ENCODE measurements at regions not wholly inside any gene's neighbourhood (a gene's known extent, or its start where the extent isn't known, plus 50 kb on each side); places are given as distances from the start of the nearest gene placed in this dataset.

GRCh38 chr4:32196950-32197688, 1477.0 kb downstream of the PCDH7 start:
- DNase-seq = no peak

- DNase-seq = no peak
These were observed 1479.5 kb downstream of the PCDH7 start for GRCh38 chr4:32199639-32200038.

DNA sequence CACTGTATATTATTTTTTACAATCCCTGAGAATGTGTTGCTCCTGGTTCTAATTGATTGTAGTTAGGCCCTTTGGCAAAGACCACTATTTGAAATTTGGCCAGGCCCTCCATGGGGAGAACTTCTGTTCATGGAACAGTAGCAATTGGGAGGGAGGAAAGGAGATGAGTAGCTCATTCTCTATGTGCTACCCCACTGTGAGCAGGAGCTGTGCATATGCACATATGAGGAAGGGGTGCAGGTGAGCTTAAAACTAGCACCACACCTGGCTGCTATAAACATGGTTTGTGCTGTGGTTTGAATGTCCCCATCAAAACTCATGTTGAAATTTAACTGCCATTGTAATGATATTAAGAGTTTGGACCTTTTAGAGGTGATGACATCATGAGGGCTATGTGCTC, 1483.2 kb downstream of the PCDH7 start:
- DNase-seq = peak in 1 of 2 experiments; percentile 30

DNA sequence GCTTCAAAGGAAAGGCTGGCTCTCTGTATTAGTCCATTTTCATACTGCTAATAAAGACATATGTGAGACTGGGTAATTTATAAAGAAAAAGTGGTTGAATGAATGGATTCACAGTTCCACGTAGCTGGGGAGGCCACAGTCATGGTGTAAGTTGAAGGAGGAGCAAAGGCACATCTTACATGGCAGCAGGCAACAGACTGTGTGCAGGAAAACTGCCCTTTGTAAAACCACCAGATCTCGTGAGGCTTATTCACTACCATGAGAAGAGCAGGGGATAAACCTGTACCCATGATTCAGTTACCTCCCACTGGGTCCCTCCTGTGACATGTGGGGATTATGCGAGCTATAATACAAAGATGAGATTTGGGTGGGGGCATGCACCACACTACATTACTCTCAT, 1486.6 kb downstream of the PCDH7 start:
- no peak for DNase-seq

DNA sequence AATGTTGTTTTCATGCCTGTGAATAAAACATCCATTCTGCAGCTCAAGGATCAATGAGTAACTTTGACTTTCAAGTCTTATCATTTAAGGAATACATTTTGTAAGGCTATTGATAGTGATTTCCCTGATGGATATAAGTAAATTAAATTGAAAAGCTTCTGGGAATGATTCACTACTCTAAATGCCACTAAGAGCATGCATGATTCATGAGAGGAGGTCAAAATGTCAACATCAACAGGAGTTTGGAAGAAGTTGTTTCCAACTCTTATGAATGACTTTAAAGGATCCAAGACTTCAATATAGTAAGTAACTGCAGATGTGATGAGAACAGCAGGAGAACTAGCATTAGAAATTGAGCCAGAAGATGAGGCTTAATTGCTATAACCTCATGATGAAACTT, 1487.3 kb downstream of the PCDH7 start:
- no peak for DNase-seq

DNA sequence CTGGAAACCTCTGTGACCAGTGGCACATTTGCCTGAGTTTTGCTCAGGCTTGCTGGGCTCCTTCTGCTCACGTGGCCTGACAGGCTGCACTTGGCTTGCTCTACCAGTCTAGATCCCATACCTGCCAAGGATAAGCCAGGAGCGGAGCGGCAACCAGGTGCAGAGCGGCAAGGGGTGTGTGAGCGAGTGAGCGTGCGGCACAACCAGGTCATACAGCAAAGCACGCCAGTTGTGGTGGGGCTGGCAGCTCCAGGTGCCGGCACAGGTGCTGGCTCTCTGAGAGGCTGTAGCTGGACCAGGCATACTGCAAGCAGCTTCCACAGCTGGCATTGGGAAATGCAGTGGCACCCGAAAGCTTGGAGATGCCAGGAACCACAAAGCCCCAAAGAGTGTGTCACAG, 1495.1 kb downstream of the PCDH7 start:
- no peak for DNase-seq

DNA sequence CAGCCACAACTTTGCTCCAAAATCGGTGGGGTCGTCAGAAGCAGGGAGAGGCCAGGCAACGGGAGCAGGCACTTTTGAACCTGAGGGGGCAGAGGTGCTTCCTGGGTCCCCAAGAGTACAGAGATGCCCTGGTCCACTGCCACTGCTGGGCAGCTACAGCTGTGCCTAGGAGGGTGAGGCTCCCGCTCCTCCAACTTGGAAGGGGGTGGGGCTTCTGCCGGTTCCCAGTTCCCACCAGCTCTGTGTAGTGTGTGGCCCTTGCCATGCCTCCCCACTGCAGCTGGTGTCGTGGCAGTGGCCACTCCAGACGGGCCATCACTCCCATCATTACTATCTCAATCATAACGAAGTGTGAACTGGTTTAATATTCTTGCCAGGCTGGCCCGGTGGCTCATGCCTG, 1496.3 kb downstream of the PCDH7 start:
- DNase-seq = no peak

GRCh38 chr4:32219306-32220075, 1499.3 kb downstream of the PCDH7 start:
- no peak for DNase-seq

DNA sequence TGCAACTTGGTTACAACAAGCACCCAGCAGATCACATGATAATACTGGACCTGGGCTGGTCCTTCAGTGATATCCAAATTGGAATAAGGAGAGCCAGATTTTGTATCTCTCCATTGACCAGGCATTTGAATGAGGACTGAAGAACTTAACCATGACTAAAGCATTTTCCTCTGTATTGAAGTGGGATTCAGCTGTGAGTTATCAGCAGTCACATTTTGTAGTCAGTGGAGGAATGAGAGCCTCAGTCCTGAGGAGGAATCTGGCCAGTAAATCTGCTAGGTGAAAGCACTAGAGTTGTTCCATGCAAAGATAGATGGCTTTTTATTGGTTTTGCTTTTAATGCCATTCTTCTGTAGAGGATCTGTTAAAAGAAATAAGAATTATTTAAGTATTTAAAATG, 1506.0 kb downstream of the PCDH7 start:
- no peak for DNase-seq

DNA sequence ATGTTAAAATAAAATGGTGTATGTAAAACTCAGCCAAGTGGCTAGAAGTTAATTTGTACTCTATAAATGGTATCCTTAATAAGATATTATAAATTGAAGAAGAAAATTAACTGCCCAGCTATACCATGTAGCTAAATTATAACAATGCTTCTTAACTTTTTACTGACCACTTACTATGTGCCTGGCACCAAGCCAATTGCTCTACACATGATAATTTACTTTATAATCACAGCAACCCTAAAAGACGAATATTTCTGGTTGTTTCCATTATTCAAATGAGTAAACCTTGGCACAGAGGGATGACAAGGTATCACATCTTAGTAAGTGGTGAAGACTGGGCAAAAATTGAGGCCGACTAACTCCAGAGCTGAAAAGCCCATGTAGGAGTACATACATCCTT, 1506.6 kb downstream of the PCDH7 start:
- no peak for DNase-seq

DNA sequence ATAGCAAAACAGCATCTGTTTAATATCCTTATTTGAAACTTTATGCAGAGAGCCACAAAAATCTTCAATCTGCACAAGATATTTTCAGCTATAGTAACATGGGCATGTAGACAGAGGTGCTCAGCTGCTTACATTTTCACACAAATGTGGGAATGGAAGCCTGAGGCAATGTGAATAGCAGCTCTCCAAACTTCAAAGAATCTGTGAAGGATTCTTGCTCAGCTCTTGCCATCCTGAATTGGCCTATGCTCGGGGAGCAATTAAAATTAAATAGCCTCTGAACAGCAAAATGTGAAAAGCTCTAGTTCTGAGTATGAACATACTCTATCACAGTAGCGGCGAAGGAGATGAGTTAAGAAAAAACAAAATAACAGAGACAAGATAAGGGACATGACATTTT, 1523.8 kb downstream of the PCDH7 start:
- DNase-seq = no peak

- no peak for DNase-seq
These were observed 1528.9 kb downstream of the PCDH7 start for GRCh38 chr4:32249040-32249439.

GRCh38 chr4:32251126-32251525, 1531.0 kb downstream of the PCDH7 start:
- no peak for DNase-seq

DNA sequence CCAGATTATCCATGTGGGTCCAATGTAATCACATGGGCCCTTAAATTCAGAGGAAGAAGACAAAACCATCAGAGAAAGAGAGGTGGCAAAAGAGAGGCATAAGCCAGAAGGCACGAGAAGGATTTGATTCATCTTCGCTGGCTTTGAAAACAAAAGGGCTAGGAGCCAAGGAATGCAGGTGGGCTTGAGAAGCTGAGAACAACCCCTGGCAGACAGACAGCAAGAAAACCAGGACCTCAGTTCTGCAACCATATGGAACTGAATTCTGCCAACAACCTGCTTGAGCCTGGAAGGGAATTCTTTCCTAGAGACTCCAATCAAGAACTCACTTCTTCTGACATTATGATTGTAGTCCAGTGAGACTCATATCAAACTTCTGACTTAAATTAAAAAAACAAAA, 1531.8 kb downstream of the PCDH7 start:
- DNase-seq = peak; percentile 1 to 72

DNA sequence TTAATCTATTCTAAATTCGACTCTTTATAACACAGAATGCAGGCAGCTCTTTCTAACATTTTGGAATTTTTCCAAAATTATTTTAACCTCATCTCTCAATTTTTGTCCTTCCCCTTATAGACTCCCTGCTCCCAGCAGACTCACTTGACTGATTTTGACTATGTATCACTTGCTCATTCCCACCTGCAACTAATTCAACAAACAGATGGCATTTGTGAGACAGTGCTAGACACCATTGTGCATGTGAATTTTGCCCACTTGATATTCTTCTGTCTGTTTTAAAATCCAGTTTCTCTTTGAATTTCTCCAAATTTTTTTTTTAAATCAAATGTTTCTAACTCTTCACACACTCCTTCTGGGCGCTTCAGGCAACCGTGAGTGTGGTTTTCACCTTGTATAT, 1534.0 kb downstream of the PCDH7 start:
- DNase-seq = peak in 1 of 2 experiments; percentile 7

GRCh38 chr4:32258986-32259385, 1538.8 kb downstream of the PCDH7 start:
- DNase-seq = no peak

GRCh38 chr4:32261196-32261595, 1541.0 kb downstream of the PCDH7 start:
- DNase-seq = no peak

- DNase-seq = no peak
These were observed 1548.7 kb downstream of the PCDH7 start for GRCh38 chr4:32268863-32269262.

DNA sequence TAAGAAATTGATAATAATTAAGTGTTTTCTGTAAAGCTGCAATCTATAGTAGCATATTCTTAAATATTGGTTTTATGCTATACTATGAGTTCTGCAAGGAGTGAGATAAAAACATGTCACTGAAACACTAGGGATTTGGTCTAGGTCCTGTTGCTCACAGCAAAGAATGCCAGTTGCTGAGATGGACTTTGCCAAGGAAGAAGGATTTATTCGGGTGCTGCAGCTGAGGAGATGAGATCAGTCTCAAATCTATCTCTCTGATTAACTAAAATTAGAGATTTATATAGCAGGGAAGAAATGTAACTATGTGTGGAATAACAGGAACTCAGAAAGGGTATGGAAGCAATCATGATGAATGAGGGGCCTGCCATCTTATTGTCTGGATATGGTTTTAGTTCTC, 1569.9 kb downstream of the PCDH7 start:
- DNase-seq = no peak

DNA sequence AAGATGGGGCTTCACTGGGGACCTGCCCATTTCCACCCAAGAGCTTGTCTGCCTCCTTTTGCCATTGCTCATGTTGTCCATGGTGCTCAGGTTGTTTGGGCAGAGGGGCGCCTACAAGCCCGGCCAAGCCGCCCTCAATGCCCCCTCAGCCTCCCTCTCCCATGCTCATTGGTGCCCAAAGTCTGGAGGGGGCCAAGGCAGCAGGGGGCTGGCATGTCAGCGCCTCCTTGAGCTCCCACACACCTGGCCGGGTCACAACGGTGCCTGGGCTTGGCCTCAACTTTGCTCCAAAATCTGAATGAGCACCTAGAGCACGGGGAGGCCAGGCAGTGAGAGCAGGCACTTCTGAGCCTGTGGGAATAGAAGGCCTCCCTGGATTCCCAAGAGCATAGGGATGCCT, 1598.8 kb downstream of the PCDH7 start:
- DNase-seq = no peak

- DNase-seq = no peak
These were observed 1601.3 kb downstream of the PCDH7 start for GRCh38 chr4:32321421-32321820.

GRCh38 chr4:32334759-32335158, 1614.6 kb downstream of the PCDH7 start:
- DNase-seq = no peak

- no peak for DNase-seq
These were observed 1617.2 kb downstream of the PCDH7 start for GRCh38 chr4:32337403-32337802.

GRCh38 chr4:32340591-32340990, 1620.4 kb downstream of the PCDH7 start:
- DNase-seq = no peak

GRCh38 chr4:32341342-32341741, 1621.2 kb downstream of the PCDH7 start:
- no peak for DNase-seq

Data from NCI-H446 (cell line).